ENCODE measurements at regions not wholly inside any gene's neighbourhood (a gene's known extent, or its start where the extent isn't known, plus 50 kb on each side); places are given as distances from the start of the nearest gene placed in this dataset.

GRCh38 chr4:179751669-179752068, 2309.4 kb upstream of the AGA start:
- intact Hi-C loops (cut with micrococcal nuclease) = no loop called here

GRCh38 chr4:179755322-179755721, 2313.1 kb upstream of the AGA start:
- intact Hi-C loops (cut with micrococcal nuclease) = no loop called here

DNA sequence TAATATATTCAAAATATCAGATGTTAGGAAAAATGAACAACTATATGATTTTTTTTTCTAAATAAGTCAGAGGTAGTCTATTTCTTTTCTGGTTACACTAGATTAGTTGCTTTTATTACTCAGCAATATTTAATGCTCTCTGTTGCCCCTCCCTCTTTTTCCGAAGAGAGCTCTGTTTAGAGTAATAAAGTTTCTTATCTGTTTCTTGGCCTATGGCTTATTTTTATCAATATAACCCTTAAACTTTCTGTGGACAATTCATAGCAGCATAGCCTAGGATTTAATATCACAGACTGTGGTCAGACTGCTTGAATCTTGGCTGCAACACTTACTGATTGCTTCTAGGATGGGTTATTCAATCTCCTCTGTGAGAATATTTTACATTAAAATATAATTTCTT, 2315.4 kb upstream of the AGA start:
- intact Hi-C loops (cut with micrococcal nuclease) = no loop called here

DNA sequence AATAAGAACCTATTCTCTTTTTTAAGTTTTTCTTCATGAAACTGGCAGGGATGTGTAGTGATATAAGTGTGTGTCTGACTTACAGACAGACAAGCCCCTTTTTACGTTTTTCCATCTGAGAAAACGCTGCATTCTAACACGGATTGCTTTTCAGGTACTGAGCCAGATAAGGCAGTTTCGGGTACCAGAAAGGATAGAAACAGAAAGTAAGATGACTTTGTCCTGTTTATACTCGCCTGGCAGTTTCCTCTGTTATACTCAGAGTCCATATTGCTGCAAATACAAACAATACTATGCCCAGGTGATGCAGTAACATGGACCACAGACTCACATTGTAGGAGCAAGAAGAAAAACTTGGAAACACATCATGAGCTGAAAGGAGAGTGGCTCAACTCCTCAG, 2320.6 kb upstream of the AGA start:
- intact Hi-C loops (cut with micrococcal nuclease) = no loop called here

DNA sequence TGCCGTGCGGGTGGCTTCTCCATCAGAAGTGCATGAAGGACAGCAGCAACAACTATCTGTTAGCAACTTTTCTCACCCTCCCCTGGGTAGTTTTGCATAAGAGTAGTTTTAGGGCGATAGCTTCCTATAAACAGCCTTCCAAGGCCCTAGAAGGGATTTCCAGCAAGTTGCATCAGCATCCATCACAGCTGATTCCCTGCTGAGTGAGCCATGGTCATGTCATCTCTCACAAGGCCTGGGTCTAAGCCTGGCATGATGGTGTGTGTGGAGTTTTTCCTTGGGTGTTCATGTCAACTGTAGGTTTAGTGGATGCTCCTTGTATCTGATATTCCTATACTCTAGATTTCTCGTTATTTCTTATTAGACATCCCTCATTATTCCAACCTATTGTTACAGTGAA, 2324.7 kb upstream of the AGA start:
- intact Hi-C loops (cut with micrococcal nuclease) = no loop called here

GRCh38 chr4:179768996-179769395, 2326.8 kb upstream of the AGA start:
- intact Hi-C loops (cut with micrococcal nuclease) = no loop called here

DNA sequence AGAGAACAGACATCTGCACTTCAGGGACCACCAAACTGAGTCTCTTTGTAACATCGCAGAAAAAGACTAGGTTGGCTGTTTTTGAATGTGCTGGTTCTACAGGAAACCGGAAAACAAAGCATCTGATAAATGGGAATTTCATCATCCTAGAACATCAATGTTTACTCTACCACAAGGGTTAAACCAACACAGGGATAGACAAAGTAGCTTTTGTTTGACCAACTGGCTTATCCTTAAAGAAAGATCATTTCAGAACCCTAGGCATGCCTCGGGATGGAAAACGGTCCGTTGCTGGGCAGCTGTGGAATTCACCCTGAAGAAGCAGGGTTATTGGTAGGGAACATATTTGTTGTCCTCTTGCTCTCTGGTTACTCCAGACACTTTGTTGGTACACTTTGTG, 2355.5 kb upstream of the AGA start:
- intact Hi-C loops (cut with micrococcal nuclease) = no loop called here

GRCh38 chr4:179803857-179804256, 2361.6 kb upstream of the AGA start:
- intact Hi-C loops (cut with micrococcal nuclease) = no loop called here

GRCh38 chr4:179804440-179804839, 2362.2 kb upstream of the AGA start:
- intact Hi-C loops (cut with micrococcal nuclease) = no loop called here

- intact Hi-C loops (cut with micrococcal nuclease) = no loop called here
Measured at GRCh38 chr4:179817317-179817716, 2375.1 kb upstream of the AGA start.

- intact Hi-C loops (cut with micrococcal nuclease) = no loop called here
Measured at GRCh38 chr4:179823342-179823741, 2381.1 kb upstream of the AGA start.

DNA sequence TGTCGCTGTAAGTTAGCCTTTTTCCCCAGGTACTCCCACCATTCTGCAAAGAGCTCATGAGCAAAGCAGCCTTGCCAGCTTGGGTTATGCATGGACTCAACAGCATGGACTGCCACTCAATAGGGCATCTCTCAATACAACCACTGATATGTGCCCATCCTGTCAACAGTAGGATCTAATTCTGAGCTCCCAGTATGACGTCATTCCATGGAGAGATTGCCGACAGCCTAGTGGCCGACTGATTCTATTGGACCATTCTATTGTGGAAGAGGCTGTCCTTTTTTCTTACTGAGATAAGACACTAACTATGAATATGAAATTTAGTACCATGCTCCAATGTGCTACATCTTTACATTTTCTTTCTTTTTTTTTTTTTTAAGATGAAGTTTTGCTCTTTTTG, 2389.0 kb upstream of the AGA start:
- intact Hi-C loops (cut with micrococcal nuclease) = no loop called here

GRCh38 chr4:179836179-179837075, 2394.2 kb upstream of the AGA start:
- intact Hi-C loops (cut with micrococcal nuclease) = no loop called here

DNA sequence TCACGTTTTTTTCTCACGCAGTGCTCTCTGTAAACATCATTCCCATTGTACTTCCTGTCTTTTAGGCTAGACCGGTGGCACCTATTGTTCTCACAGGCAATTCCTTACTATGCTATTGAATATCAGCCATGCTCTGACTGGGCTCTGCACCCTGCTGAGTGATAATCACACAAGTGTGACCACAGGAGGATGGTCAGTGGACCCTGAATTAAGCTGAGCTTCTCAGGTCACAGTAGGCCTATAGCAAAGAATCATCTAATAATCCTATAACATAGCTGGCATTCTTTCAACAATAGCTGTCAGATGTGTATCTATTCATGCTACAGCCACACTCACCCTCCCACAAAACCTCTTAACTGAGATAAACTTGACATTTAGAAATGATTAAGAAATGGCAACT, 2399.8 kb upstream of the TENM3 start:
- intact Hi-C loops (cut with micrococcal nuclease) = no loop called here

- intact Hi-C loops (cut with micrococcal nuclease) = no loop called here
Measured at GRCh38 chr4:179855469-179855868, 2387.7 kb upstream of the TENM3 start.

DNA sequence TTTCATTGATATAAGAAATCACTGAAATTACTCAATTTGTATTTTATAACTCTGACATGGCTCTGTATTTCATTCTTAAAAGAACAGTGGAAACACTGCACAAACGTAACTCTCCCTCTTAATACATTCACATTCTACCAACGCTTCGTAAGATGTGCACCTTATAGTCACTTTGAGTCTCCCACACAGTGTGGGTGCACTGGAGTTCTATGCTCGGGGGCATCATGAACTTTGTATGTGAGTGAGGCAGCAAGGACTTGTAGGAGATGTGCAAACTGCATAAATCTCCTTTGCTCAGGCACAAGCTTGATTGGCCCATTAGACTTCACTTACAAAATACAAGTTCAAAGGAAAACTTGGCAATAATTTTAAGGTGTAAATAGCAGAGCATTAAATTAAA, 2385.0 kb upstream of the TENM3 start:
- intact Hi-C loops (cut with micrococcal nuclease) = no loop called here

DNA sequence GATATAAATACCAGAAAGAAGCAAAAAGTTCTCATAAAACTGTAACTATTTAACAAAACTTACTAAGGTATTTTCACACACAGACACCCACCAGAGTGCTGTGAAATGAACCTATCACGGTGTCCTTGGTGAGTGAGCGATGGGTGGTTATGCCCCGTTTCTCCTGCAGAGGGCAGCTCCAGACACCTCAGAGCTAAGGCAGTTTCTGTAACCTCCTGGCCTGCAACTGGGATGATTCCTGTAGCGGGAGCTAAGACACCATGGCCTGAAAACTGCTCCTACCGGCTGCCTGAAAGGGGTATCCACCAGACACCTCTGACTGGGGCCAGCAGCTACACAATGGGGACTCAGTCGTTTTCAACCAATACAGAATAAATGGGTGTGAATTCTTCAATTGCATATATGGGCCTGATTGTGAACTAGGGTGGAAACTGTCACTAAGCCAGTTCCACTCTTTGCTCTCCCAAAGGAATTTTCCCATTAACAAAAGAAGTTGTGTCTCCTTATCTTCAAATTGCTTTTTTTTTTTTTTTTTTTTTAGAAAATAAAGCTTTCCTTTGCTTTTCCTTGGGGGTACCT, 2375.8 kb upstream of the TENM3 start:
- intact Hi-C loops (cut with micrococcal nuclease) = loop anchor here (5.0 kb wide), 1 partner anchor 800 kb away; no protein-coding TSS in a partner anchor

GRCh38 chr4:179871726-179872125, 2371.5 kb upstream of the TENM3 start:
- intact Hi-C loops (cut with micrococcal nuclease) = no loop called here

DNA sequence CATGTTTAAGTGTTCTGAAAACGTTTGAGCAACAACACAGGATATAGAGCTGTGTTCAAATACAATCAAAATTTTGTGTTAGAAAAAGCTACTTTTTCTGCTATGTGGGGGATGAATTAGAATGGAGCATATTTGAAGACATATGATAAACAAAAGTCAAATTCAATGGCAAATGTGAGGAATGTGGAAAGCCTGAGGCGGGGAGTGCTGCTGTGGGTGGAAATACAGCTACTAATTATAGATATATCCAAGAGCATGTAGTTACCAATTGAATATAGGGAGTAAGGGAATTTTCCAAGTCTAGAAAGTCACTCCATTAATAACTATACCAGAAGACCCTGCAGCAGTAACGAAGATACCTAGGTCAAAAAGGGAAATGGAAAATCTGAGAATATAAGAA, 2370.4 kb upstream of the TENM3 start:
- intact Hi-C loops (cut with micrococcal nuclease) = no loop called here

GRCh38 chr4:179880756-179881155, 2362.4 kb upstream of the TENM3 start:
- intact Hi-C loops (cut with micrococcal nuclease) = no loop called here

GRCh38 chr4:179894066-179894778, 2349.0 kb upstream of the TENM3 start:
- intact Hi-C loops (cut with micrococcal nuclease) = no loop called here

DNA sequence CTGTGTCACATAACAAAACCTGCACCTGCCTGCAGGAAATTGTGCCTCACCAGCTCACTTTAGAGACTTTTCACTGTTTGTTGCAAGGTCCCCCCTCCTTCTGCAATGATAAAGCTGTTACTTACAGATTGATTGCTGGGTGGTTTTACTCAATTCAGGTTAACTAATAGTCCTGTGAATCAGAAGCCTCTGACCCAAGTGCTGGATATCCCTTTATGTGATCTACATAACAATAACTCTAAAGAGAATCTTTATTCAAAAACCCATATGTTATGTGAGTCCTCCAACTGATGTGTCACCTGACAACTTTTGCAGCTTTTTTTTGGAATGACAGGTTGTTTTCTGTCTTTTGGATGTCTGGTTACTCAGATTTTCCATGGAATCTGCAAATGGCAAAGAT, 2323.6 kb upstream of the TENM3 start:
- intact Hi-C loops (cut with micrococcal nuclease) = no loop called here
